HCT116 (cell line): ENCODE measurements at regions not wholly inside any gene's neighbourhood (a gene's known extent, or its start where the extent isn't known, plus 50 kb on each side); places are given as distances from the start of the nearest gene placed in this dataset.

ENCODE experiments used
- ATAC-seq: fragments of 200-7000 bp; cut with Tn5 transposase; 2 replicates; pipeline ENCODE4 v1.9.1; 2020; ENCODE audit warnings: mild to moderate bottlenecking, moderate library complexity
- BruUV-seq: library from RNA; stranded (reverse); fragments of 400-500 nt; replicated peaks from 2 replicates; lab custom pipeline; 2021; lab: Mats Ljungman, UMichigan
- CTCF ChIA-PET: fragments of 300-600 bp; sonication (Branson Sonifier 250); formaldehyde crosslinking; loops from one replicate; lab custom pipeline; 2021; ENCODE audit warnings: antibody characterized with exemption; lab: Charles Lee
- POLR2A ChIA-PET: fragments of 300-600, 350-600 bp; sonication (Branson Sonifier 250); formaldehyde crosslinking; loops from one replicate; lab custom pipeline; 2021; ENCODE audit warnings: antibody characterized with exemption; lab: Charles Lee
- RAD21 ChIA-PET, 2 experiments: fragments of 300-600 bp; sonication (Branson Sonifier 250); formaldehyde crosslinking; loops; one replicate each; lab custom pipeline; 2023; ENCODE audit warnings: low total read pairs in 2 of 2; ENCODE audit not compliant: uncharacterized antibody in 2 of 2, unreplicated experiment in 2 of 2, low non-redundant PET in 1 of 2; lab: Charles Lee
- DNase-seq: peaks from one replicate; pipeline ENCODE4 v3.0.0-alpha.2; 2010; ENCODE audit warnings: low read depth, low spot score
- H2AFZ ChIP-seq: fragments of 200-600 bp; shearing (Covaris generic), sonication (generic); 2 replicates; pipeline ENCODE4 v1.6.1; 2017; ENCODE audit warnings: low read depth, mixed run types, mixed read lengths, antibody characterized with exemption, low read length; ENCODE audit not compliant: poor library complexity, severe bottlenecking
- H3K27ac ChIP-seq: 2 replicates; pipeline ENCODE4 v1.5.1; 2012; ENCODE audit warnings: low read depth, low read length
- H3K27me3 ChIP-seq: fragments of 200-600 bp; sonication (generic); 2 replicates; pipeline ENCODE4 v1.6.1; 2016; ENCODE audit warnings: mixed run types, low read length, mixed read lengths; ENCODE audit not compliant: insufficient read depth
- H3K36me3 ChIP-seq, 2 experiments: fragments of 200-500 bp in 1 of 2; fragments of 200-600 bp in 1 of 2; sonication (Bioruptor generic) in 1 of 2; sonication (generic) in 1 of 2; 2 replicates each; pipeline versions ENCODE4 v1.5.1 to v1.6.1; 2014 to 2016; ENCODE audit warnings: low read length in 2 of 2, inconsistent platforms in 1 of 2, mixed read lengths in 1 of 2, mixed run types in 1 of 2; ENCODE audit not compliant: insufficient read depth in 2 of 2, control insufficient read depth in 1 of 2
- H3K4me1 ChIP-seq, 2 experiments: fragments of 200-600 bp in 1 of 2; sonication (generic) in 1 of 2; 2 replicates each; pipeline versions ENCODE4 v1.5.1 to v1.6.1; 2012 to 2017; ENCODE audit warnings: low read length in 2 of 2, inconsistent platforms in 1 of 2, mild to moderate bottlenecking in 1 of 2, mixed read lengths in 1 of 2, mixed run types in 1 of 2, moderate library complexity in 1 of 2; ENCODE audit not compliant: insufficient read depth in 2 of 2, control insufficient read depth in 1 of 2
- H3K4me2 ChIP-seq: fragments of 200-600 bp; sonication (generic); 2 replicates; pipeline ENCODE4 v1.6.1; 2017; ENCODE audit warnings: mixed run types, low read length, mixed read lengths
- H3K4me3 ChIP-seq, 2 experiments: fragments of 200-600 bp in 1 of 2; sonication (generic) in 1 of 2; replicated peaks in 1 of 2; 2 replicates each; pipeline ENCODE4 v1.5.1; 2011 to 2016; ENCODE audit warnings: low read length in 2 of 2, control low read depth in 1 of 2, low read depth in 1 of 2, mild to moderate bottlenecking in 1 of 2, mixed read lengths in 1 of 2, mixed run types in 1 of 2
- H3K79me2 ChIP-seq: fragments of 200-600 bp; sonication (generic); 2 replicates; pipeline ENCODE4 v1.6.1; 2017; ENCODE audit warnings: mild to moderate bottlenecking, mixed run types, low read length, moderate library complexity, mixed read lengths; ENCODE audit not compliant: insufficient read depth
- H3K9ac ChIP-seq: fragments of 200-600 bp; sonication (generic); 2 replicates; pipeline ENCODE4 v1.6.1; 2016; ENCODE audit warnings: low read length, mixed read lengths
- H3K9me2 ChIP-seq: fragments of 200-600 bp; sonication (generic), shearing (Covaris generic); 2 replicates; pipeline ENCODE4 v1.6.1; 2017; ENCODE audit warnings: mixed run types, mild to moderate bottlenecking, moderate library complexity; ENCODE audit not compliant: insufficient read depth
- H3K9me3 ChIP-seq, 2 experiments: fragments of 200-500 bp in 1 of 2; fragments of 200-600 bp in 1 of 2; sonication (Bioruptor generic) in 1 of 2; sonication (generic) in 1 of 2; 2 replicates each; pipeline ENCODE4 v1.6.1; 2014 to 2017; ENCODE audit warnings: low read length in 2 of 2, mixed read lengths in 2 of 2, inconsistent platforms in 1 of 2, low read depth in 1 of 2, mild to moderate bottlenecking in 1 of 2, mixed run types in 1 of 2, moderate library complexity in 1 of 2; ENCODE audit not compliant: control insufficient read depth in 1 of 2, insufficient read depth in 1 of 2
- H4K20me1 ChIP-seq: fragments of 200-600 bp; sonication (generic), shearing (Covaris generic); 2 replicates; pipeline ENCODE4 v1.6.1; 2017; ENCODE audit warnings: mixed run types, mild to moderate bottlenecking, moderate library complexity; ENCODE audit not compliant: insufficient read depth
- CBX3 ChIP-seq: IDR thresholded peaks from 2 replicates; pipeline ENCODE4 v1.6.1; 2012; ENCODE audit warnings: low read depth
- CEBPB ChIP-seq: IDR thresholded peaks from 2 replicates; pipeline ENCODE4 v1.6.1; 2012; ENCODE audit warnings: low read depth
- EGR1 ChIP-seq: IDR thresholded peaks from 2 replicates; pipeline ENCODE4 v1.6.1; 2012; ENCODE audit warnings: low read depth
- ELF1 ChIP-seq: IDR thresholded peaks from 2 replicates; pipeline ENCODE4 v1.6.1; 2012; ENCODE audit warnings: low read depth, borderline replicate concordance
- EZH2phosphoT487 ChIP-seq: fragments of 200-600 bp; IDR thresholded peaks from 2 replicates; pipeline ENCODE4 v1.6.1; 2018; ENCODE audit warnings: antibody characterized with exemption, borderline replicate concordance
- JUND ChIP-seq: IDR thresholded peaks from 2 replicates; pipeline ENCODE4 v1.6.1; 2012
- POLR2A ChIP-seq: IDR thresholded peaks from 2 replicates; pipeline ENCODE4 v1.7.0; 2011; ENCODE audit warnings: borderline replicate concordance; ENCODE audit not compliant: insufficient read depth, insufficient read length; ENCODE audit errors: extremely low read depth
- POLR2AphosphoS5 ChIP-seq: IDR thresholded peaks from 2 replicates; pipeline ENCODE4 v1.6.1; 2011; ENCODE audit warnings: mild to moderate bottlenecking, low read depth, low read length, moderate library complexity
- RAD21 ChIP-seq: IDR thresholded peaks from 2 replicates; pipeline ENCODE4 v1.6.1; 2012; ENCODE audit warnings: low read depth, mild to moderate bottlenecking
- SIN3A ChIP-seq: IDR thresholded peaks from 2 replicates; pipeline ENCODE4 v1.6.1; 2012; ENCODE audit warnings: low read depth
- TCF7L2 ChIP-seq: IDR thresholded peaks from 2 replicates; pipeline ENCODE4 v1.7.0; 2011; ENCODE audit warnings: borderline replicate concordance, inconsistent platforms; ENCODE audit not compliant: insufficient read depth, insufficient read length; ENCODE audit errors: extremely low read depth
- YY1 ChIP-seq: IDR thresholded peaks from 2 replicates; pipeline ENCODE4 v1.6.1; 2011; ENCODE audit warnings: low read length, low read depth, moderate library complexity, mild to moderate bottlenecking; ENCODE audit not compliant: insufficient replicate concordance; ENCODE audit errors: extremely low read depth
- ZFX ChIP-seq: fragments of 450-650 bp; IDR thresholded peaks from 2 replicates; pipeline ENCODE4 v1.6.1; 2017
- ZNF274 ChIP-seq: fragments of 200-500 bp; sonication (Bioruptor generic); IDR thresholded peaks from 2 replicates; pipeline ENCODE4 v1.6.1; 2014; ENCODE audit warnings: mild to moderate bottlenecking, low read depth, low read length, inconsistent platforms
- intact Hi-C: fragments of 100-400 bp; cut with micrococcal nuclease; formaldehyde crosslinking; loops from 2 replicates; pipeline ENCODE4 v1.10.0; 2022
- TF ChIP-seq, protein P1 (sequence below), 3 experiments: fragments of 200-600 bp in 1 of 3; sonication (generic) in 1 of 3; IDR thresholded peaks in 2 of 3; conservative IDR thresholded peaks in 1 of 3; 2 replicates each; pipeline ENCODE4 v1.5.1; 2012 to 2017; ENCODE audit warnings: low read depth in 2 of 3, low read length in 2 of 3, antibody characterized with exemption in 1 of 3, borderline replicate concordance in 1 of 3, control low read depth in 1 of 3, mild to moderate bottlenecking in 1 of 3, mixed read lengths in 1 of 3, mixed run types in 1 of 3, moderate library complexity in 1 of 3; ENCODE audit not compliant: insufficient read depth in 1 of 3
- TF ChIP-seq, protein P2 (sequence below): IDR thresholded peaks from 2 replicates; pipeline ENCODE4 v1.6.1; 2012
- TF ChIP-seq, protein P3 (sequence below): IDR thresholded peaks from 2 replicates; pipeline ENCODE4 v1.6.1; 2011; ENCODE audit warnings: mild to moderate bottlenecking, low read length, moderate library complexity; ENCODE audit not compliant: insufficient replicate concordance; ENCODE audit errors: extremely low read depth
- TF ChIP-seq, protein P4 (sequence below): IDR thresholded peaks from 2 replicates; pipeline ENCODE4 v1.6.1; 2012

DNA sequence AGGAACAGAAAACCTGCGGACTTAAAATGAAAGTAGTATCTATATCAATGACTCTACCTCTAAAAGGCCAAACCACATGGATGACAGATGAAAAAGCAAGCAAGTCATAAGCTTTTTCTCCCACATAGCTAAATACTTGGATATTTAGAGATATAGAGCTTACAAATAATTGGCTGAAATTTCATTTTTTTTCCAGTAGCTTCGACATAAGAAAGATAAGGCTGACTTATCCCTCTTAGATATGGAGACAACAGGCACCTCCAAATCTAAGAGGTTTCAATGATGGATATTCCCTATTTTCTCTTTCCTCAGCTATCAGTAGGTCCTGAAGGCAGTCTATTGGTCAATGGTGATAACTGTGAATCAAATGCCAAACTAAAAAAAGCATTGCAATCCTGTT lies 460.3 kb downstream of the MEIS1 start (continued):
- TF ChIP-seq, protein P1, sequence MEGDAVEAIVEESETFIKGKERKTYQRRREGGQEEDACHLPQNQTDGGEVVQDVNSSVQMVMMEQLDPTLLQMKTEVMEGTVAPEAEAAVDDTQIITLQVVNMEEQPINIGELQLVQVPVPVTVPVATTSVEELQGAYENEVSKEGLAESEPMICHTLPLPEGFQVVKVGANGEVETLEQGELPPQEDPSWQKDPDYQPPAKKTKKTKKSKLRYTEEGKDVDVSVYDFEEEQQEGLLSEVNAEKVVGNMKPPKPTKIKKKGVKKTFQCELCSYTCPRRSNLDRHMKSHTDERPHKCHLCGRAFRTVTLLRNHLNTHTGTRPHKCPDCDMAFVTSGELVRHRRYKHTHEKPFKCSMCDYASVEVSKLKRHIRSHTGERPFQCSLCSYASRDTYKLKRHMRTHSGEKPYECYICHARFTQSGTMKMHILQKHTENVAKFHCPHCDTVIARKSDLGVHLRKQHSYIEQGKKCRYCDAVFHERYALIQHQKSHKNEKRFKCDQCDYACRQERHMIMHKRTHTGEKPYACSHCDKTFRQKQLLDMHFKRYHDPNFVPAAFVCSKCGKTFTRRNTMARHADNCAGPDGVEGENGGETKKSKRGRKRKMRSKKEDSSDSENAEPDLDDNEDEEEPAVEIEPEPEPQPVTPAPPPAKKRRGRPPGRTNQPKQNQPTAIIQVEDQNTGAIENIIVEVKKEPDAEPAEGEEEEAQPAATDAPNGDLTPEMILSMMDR (IDR thresholded peaks at IDR 0.05 in 2 of 3, conservative IDR thresholded peaks at IDR 0.05 in 1 of 3; ENCODE audit: borderline replicate concordance in 1 of 3, insufficient read depth in 1 of 3, low read depth in 2 of 3, low read length in 2 of 3): no peak
- TF ChIP-seq POLR2AphosphoS5: no peak
- no peak for TF ChIP-seq TCF7L2
- TF ChIP-seq, all 23 proteins: peak for 0

DNA sequence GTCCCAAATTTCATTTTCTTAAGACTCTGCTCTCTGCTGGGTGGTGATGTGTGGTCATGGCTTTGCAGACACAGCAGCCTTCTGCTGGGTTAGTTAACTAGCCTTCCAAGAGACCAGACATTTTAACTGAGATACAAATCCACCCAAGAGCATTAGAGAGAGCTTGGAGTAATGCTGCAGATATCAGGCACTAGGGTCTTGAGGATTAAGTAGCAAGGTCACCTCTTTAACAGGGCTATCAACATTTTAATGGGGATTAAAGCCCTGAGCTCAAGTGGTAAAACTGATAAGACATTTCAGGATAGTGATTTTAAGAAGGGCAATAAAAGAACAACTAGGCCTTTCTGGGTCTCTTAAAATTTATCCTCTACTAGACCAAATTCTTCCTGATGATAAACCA lies 461.2 kb downstream of the MEIS1 start:
- ChIA-PET CTCF (no interaction called here), RAD21 (no interaction called here)
- BruUV-seq: no TSS peak

More for the DNA sequence above, 461.2 kb downstream of the MEIS1 start:
- Histone ChIP-seq H2AFZ (no peak overlapping the region), H3K4me3 (no peak overlapping the region), H3K4me1 (no peaks in the 10 kb centered on the region), H3K27me3 (no peaks in the 10 kb centered on the region), H3K36me3 (no peaks in the 10 kb centered on the region), H3K9ac (no peak overlapping the region), H3K27ac (no peak overlapping the region), H3K9me2 (no peaks in the 10 kb centered on the region), H3K4me2 (no peak overlapping the region), H4K20me1 (no peaks in the 10 kb centered on the region), H3K9me3 (peaks cover 4% of the 10 kb centered on the region in 2 experiments; a peak in 2 of 4 replicates), H3K79me2 (no peaks in the 10 kb centered on the region)
- POLR2A ChIA-PET: no interaction called here
- intact Hi-C loops: no loop called here
- ATAC-seq (no peak), DNase-seq (no peak)
- TF ChIP-seq JUND (no peak), ZNF274 (no peak), SIN3A (no peak), CEBPB (no peak), RAD21 (no peak), TCF7L2 (no peak), POLR2A (no peak), EGR1 (no peak), POLR2AphosphoS5 (no peak), ELF1 (no peak), ZFX (no peak), CBX3 (no peak), YY1 (no peak), EZH2phosphoT487 (no peak)
- TF ChIP-seq, protein P2, sequence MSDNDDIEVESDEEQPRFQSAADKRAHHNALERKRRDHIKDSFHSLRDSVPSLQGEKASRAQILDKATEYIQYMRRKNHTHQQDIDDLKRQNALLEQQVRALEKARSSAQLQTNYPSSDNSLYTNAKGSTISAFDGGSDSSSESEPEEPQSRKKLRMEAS: no peak
- TF ChIP-seq, protein P3, sequence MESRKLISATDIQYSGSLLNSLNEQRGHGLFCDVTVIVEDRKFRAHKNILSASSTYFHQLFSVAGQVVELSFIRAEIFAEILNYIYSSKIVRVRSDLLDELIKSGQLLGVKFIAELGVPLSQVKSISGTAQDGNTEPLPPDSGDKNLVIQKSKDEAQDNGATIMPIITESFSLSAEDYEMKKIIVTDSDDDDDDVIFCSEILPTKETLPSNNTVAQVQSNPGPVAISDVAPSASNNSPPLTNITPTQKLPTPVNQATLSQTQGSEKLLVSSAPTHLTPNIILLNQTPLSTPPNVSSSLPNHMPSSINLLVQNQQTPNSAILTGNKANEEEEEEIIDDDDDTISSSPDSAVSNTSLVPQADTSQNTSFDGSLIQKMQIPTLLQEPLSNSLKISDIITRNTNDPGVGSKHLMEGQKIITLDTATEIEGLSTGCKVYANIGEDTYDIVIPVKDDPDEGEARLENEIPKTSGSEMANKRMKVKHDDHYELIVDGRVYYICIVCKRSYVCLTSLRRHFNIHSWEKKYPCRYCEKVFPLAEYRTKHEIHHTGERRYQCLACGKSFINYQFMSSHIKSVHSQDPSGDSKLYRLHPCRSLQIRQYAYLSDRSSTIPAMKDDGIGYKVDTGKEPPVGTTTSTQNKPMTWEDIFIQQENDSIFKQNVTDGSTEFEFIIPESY: no peak
- TF ChIP-seq, protein P1 (IDR thresholded peaks at IDR 0.05 in 2 of 3, conservative IDR thresholded peaks at IDR 0.05 in 1 of 3; ENCODE audit: borderline replicate concordance in 1 of 3, insufficient read depth in 1 of 3, low read depth in 2 of 3, low read length in 2 of 3): no peak
- TF ChIP-seq, protein P4, sequence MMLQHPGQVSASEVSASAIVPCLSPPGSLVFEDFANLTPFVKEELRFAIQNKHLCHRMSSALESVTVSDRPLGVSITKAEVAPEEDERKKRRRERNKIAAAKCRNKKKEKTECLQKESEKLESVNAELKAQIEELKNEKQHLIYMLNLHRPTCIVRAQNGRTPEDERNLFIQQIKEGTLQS: no peak
